ENCODE measurements at regions not wholly inside any gene's neighbourhood (a gene's known extent, or its start where the extent isn't known, plus 50 kb on each side); places are given as distances from the start of the nearest gene placed in this dataset.

- Histone ChIP-seq H3K4me1 (ENCODE audit: control insufficient read depth, insufficient read depth, low read length) (no peaks in the 10 kb centered on the region), H4K20me1 (ENCODE audit: control insufficient read depth, insufficient read depth) (no peaks in the 10 kb centered on the region), H2AFZ (ENCODE audit: control insufficient read depth, low read depth, low read length) (no peak overlapping the region), H3K4me3 (no peak overlapping the region), H3K9ac (ENCODE audit: control insufficient read depth, insufficient read depth, low read length) (no peak overlapping the region), H3K27ac (ENCODE audit: control insufficient read depth, insufficient read depth) (no peak overlapping the region), H3K79me2 (ENCODE audit: control insufficient read depth, insufficient read depth, low read length) (no peaks in the 10 kb centered on the region), H3K9me3 (replicated peaks; ENCODE audit: control insufficient read depth, insufficient read depth, low read length) (no peaks in the 10 kb centered on the region; the same call in 1 of the 3 replicates), H3K36me3 (ENCODE audit: control insufficient read depth in 2 of 2, insufficient read depth in 2 of 2, low read length in 1 of 2) (no peaks in the 10 kb centered on the region), H3K27me3 (replicated peaks in 1 of 2; ENCODE audit: control insufficient read depth in 2 of 2, insufficient read depth in 2 of 2, low read length in 1 of 2) (no peaks in the 10 kb centered on the region), H3K4me2 (ENCODE audit: control insufficient read depth, insufficient read depth) (no peak overlapping the region)
- TF ChIP-seq PRDM15 (CRISPR knock-in tag; IDR thresholded peaks at IDR 0.05) (no peak), ZNF274 (IDR thresholded peaks at IDR 0.05; ENCODE audit: insufficient read depth, insufficient read length) (no peak), CHD4 (IDR thresholded peaks at IDR 0.05) (no peak), FOXK2 (IDR thresholded peaks at IDR 0.05) (no peak), EGR1 (IDR thresholded peaks at IDR 0.05; ENCODE audit: borderline replicate concordance in 1 of 2, low read depth in 2 of 2, low read length in 2 of 2) (no peak), EED (IDR thresholded peaks at IDR 0.05; ENCODE audit: low read depth) (no peak), BRCA1 (IDR thresholded peaks at IDR 0.05; ENCODE audit: low read depth, low read length) (no peak), TCF12 (IDR thresholded peaks at IDR 0.05; ENCODE audit: low read depth, low read length) (no peak)
- intact Hi-C loops (cut with micrococcal nuclease; ENCODE audit: unreplicated experiment) (no loop called here), in situ Hi-C loops (cut with MboI) (no loop called here)
- ChIA-PET CTCF (no interaction called here), SMC1A (ENCODE audit: uncharacterized antibody, unreplicated experiment) (no interaction called here), POLR2A (no interaction called here), RAD21 (ENCODE audit: unreplicated experiment) (no interaction called here)
- DNase-seq (ENCODE audit: low read depth, low spot score) (no peak), FAIRE-seq (no peak), ATAC-seq (no peak)
- no TSS peak for BruUV-seq (replicated peaks)
- 37% methylated on average over 5 of the region's 5 CpGs for WGBS (ENCODE audit: insufficient coverage, insufficient replicate concordance, low lambda C conversion rate, missing lambda C conversion rate)
Observed at GRCh38 chr15:46672041-46672440, 1037.2 kb downstream of the SQOR start.

Data from GM12878 (cell line).